ENCODE measurements at regions not wholly inside any gene's neighbourhood (a gene's known extent, or its start where the extent isn't known, plus 50 kb on each side); places are given as distances from the start of the nearest gene placed in this dataset.

GRCh38 chr5:17381932-17382331 is 116.1 kb upstream of the TAF11L2 start:
- no peaks in the 10 kb centered on the region for H3K36me3 Mint-ChIP-seq
- H3K27me3 Mint-ChIP-seq (ENCODE audit: low read depth): no peaks in the 10 kb centered on the region
- no peaks in the 10 kb centered on the region for H3K9me3 Mint-ChIP-seq

GRCh38 chr5:17383526-17383925 is 114.5 kb upstream of the TAF11L2 start:
- no peaks in the 10 kb centered on the region for H3K27me3 Mint-ChIP-seq (ENCODE audit: low read depth)
- H3K36me3 Mint-ChIP-seq: no peaks in the 10 kb centered on the region
- H3K27ac Mint-ChIP-seq: no peak overlapping the region
- H3K4me1 Mint-ChIP-seq: peaks cover 49% of the 10 kb centered on the region
- no peak for TF ChIP-seq CTCF (IDR thresholded peaks at IDR 0.05; ENCODE audit: unreplicated experiment)
- H3K9me3 Mint-ChIP-seq: no peaks in the 10 kb centered on the region
- H3K4me3 Mint-ChIP-seq: no peak overlapping the region
- DNase-seq (ENCODE audit: low spot score in 2 of 2, unreplicated experiment in 2 of 2): no peak

More at GRCh38 chr5:17381932-17382331, 116.1 kb upstream of the TAF11L2 start:
- H3K27ac Mint-ChIP-seq: peak overlapping the region; percentile 43
- H3K4me3 Mint-ChIP-seq: no peak overlapping the region
- no peak for DNase-seq (ENCODE audit: low spot score in 2 of 2, unreplicated experiment in 2 of 2)
- TF ChIP-seq CTCF (IDR thresholded peaks at IDR 0.05; ENCODE audit: unreplicated experiment): no peak
- peaks cover 58% of the 10 kb centered on the region for H3K4me1 Mint-ChIP-seq

- Mint-ChIP-seq H3K9me3 (no peaks in the 10 kb centered on the region), H3K27ac (no peak overlapping the region), H3K27me3 (ENCODE audit: low read depth) (no peaks in the 10 kb centered on the region), H3K4me3 (no peak overlapping the region), H3K36me3 (no peaks in the 10 kb centered on the region), H3K4me1 (peaks cover 42% of the 10 kb centered on the region)
- no peak for DNase-seq (ENCODE audit: low spot score in 2 of 2, unreplicated experiment in 2 of 2)
- TF ChIP-seq CTCF (IDR thresholded peaks at IDR 0.05; ENCODE audit: unreplicated experiment): no peak
These were observed 113.8 kb upstream of the TAF11L2 start for GRCh38 chr5:17384181-17384580.

- Mint-ChIP-seq H3K4me3 (no peak overlapping the region), H3K36me3 (peaks cover 1% of the 10 kb centered on the region)
These were observed 109.3 kb upstream of the TAF11L2 start for GRCh38 chr5:17388717-17389116.

GRCh38 chr5:17394086-17394485 is 103.9 kb upstream of the TAF11L2 start:
- H3K9me3 Mint-ChIP-seq: peaks cover 12% of the 10 kb centered on the region
- H3K27me3 Mint-ChIP-seq (ENCODE audit: low read depth): no peaks in the 10 kb centered on the region
- H3K4me1 Mint-ChIP-seq: peaks cover 14% of the 10 kb centered on the region
- no peak overlapping the region for H3K27ac Mint-ChIP-seq
- DNase-seq (ENCODE audit: low spot score in 2 of 2, unreplicated experiment in 2 of 2): no peak
- H3K36me3 Mint-ChIP-seq: peaks cover 5% of the 10 kb centered on the region
- H3K4me3 Mint-ChIP-seq: no peak overlapping the region
- no peak for TF ChIP-seq CTCF (IDR thresholded peaks at IDR 0.05; ENCODE audit: unreplicated experiment)

More at GRCh38 chr5:17388717-17389116, 109.3 kb upstream of the TAF11L2 start:
- Mint-ChIP-seq H3K27ac (no peak overlapping the region), H3K27me3 (ENCODE audit: low read depth) (no peaks in the 10 kb centered on the region), H3K9me3 (no peaks in the 10 kb centered on the region), H3K4me1 (peaks cover 5% of the 10 kb centered on the region)
- no peak for TF ChIP-seq CTCF (IDR thresholded peaks at IDR 0.05; ENCODE audit: unreplicated experiment)
- DNase-seq (ENCODE audit: low spot score in 2 of 2, unreplicated experiment in 2 of 2): no peak

Data from mesothelial cell of epicardium (in vitro differentiated cells).